Lung (tissue), 1 donor: ENCODE measurements at regions not wholly inside any gene's neighbourhood (a gene's known extent, or its start where the extent isn't known, plus 50 kb on each side); places are given as distances from the start of the nearest gene placed in this dataset. TPM values are rescaled to one million over a fixed set of nuclear protein-coding genes. Genes with fewer than 3 reads are reported as not detected.

ENCODE experiments used
- small RNA-seq: library from RNA; depleted of rRNA; stranded (forward); fragments of <200 nt; gene quantifications from one replicate; pipeline ENCODE3, GENCODE V24; 2014; ENCODE audit warnings: low replicate concordance

Small RNA genes lying in the stretch of these regions (small RNA-seq; reads per million reads assigned to genes)
- gene RNA5SP361 = not detected
